MM.1S (cell line): ENCODE measurements at regions not wholly inside any gene's neighbourhood (a gene's known extent, or its start where the extent isn't known, plus 50 kb on each side); places are given as distances from the start of the nearest gene placed in this dataset.

Experiments used
- DNase-seq: peaks from one replicate; pipeline ENCODE4 v3.0.0-alpha.2; 2015
- H2AFZ ChIP-seq: fragments of 300-600 bp; sonication (generic); 2 replicates; pipeline ENCODE4 v1.6.0; 2016; ENCODE audit warnings: antibody characterized with exemption, low read length
- H3F3A ChIP-seq: fragments of 300-600 bp; sonication (generic); 2 replicates; pipeline ENCODE4 v1.6.1; 2016; ENCODE audit warnings: mild to moderate bottlenecking, antibody characterized with exemption, low read length, moderate library complexity, mixed read lengths; ENCODE audit not compliant: insufficient read depth
- H3K27ac ChIP-seq: fragments of 300-600 bp; sonication (generic); 2 replicates; pipeline ENCODE4 v1.5.1; 2016; ENCODE audit warnings: mild to moderate bottlenecking, low read length
- H3K27me3 ChIP-seq: fragments of 300-600 bp; sonication (generic); replicated peaks from 2 replicates; pipeline ENCODE4 v1.6.0; 2016; ENCODE audit warnings: low read length; ENCODE audit not compliant: insufficient read depth
- H3K36me3 ChIP-seq: fragments of 300-600 bp; sonication (generic); replicated peaks from 2 replicates; pipeline ENCODE4 v1.6.1; 2016; ENCODE audit warnings: mild to moderate bottlenecking, low read length, mixed read lengths; ENCODE audit not compliant: insufficient read depth
- H3K4me1 ChIP-seq: fragments of 300-600 bp; sonication (generic); 2 replicates; pipeline ENCODE4 v1.6.1; 2016; ENCODE audit warnings: low read length, mixed read lengths
- H3K4me2 ChIP-seq: fragments of 300-600 bp; sonication (generic); 2 replicates; pipeline ENCODE4 v1.6.0; 2016; ENCODE audit warnings: low read depth, low read length
- H3K4me3 ChIP-seq: fragments of 300-600 bp; sonication (generic); 2 replicates; pipeline ENCODE4 v1.5.1; 2016; ENCODE audit warnings: low read length, mixed read lengths
- H3K79me2 ChIP-seq: fragments of 300-600 bp; sonication (generic); 2 replicates; pipeline ENCODE4 v1.6.1; 2016; ENCODE audit warnings: mixed run types, low read length, mixed read lengths
- H3K9ac ChIP-seq: fragments of 300-600 bp; sonication (generic); 2 replicates; pipeline ENCODE4 v1.6.1; 2016; ENCODE audit warnings: low read length, mixed read lengths
- H3K9me2 ChIP-seq: fragments of 300-600 bp; sonication (generic); replicated peaks from 2 replicates; pipeline ENCODE4 v1.6.1; 2016; ENCODE audit warnings: mild to moderate bottlenecking, low read length, mixed read lengths; ENCODE audit not compliant: insufficient read depth
- H3K9me3 ChIP-seq: fragments of 300-600 bp; sonication (generic); replicated peaks from 2 replicates; pipeline ENCODE4 v1.6.1; 2016; ENCODE audit warnings: mild to moderate bottlenecking, low read length, mixed read lengths; ENCODE audit not compliant: insufficient read depth
- H4K20me1 ChIP-seq: fragments of 300-600 bp; sonication (generic); 2 replicates; pipeline ENCODE4 v1.6.1; 2016; ENCODE audit warnings: mild to moderate bottlenecking, low read length, moderate library complexity, mixed read lengths; ENCODE audit not compliant: insufficient read depth
- CTCF ChIP-seq: fragments of 300-600 bp; sonication (generic); IDR thresholded peaks from 2 replicates; pipeline ENCODE4 v1.5.1; 2016; ENCODE audit warnings: antibody characterized with exemption, low read length, mixed read lengths
- EZH2 ChIP-seq: fragments of 300-600 bp; sonication (generic); optimal IDR thresholded peaks from 2 replicates; pipeline ENCODE3; 2017; ENCODE audit warnings: low read depth, mild to moderate bottlenecking, antibody characterized with exemption, low read length, mixed read lengths
- EZH2phosphoT487 ChIP-seq: fragments of 300-600 bp; sonication (generic); IDR thresholded peaks from 2 replicates; pipeline ENCODE4 v1.6.1; 2018; ENCODE audit warnings: antibody characterized with exemption, low read length

GRCh38 chr3:23114432-23114831 lies 88.7 kb upstream of the UBE2E2 start:
- H3K4me3 ChIP-seq: no peak overlapping the region
- no peaks in the 10 kb centered on the region for H3K9me2 ChIP-seq
- DNase-seq: no peak
- no peaks in the 10 kb centered on the region for H3K4me1 ChIP-seq
- no peaks in the 10 kb centered on the region for H3F3A ChIP-seq
- no peaks in the 10 kb centered on the region for H4K20me1 ChIP-seq
- H3K27me3 ChIP-seq: no peaks in the 10 kb centered on the region
- no peaks in the 10 kb centered on the region for H3K36me3 ChIP-seq
- H3K9ac ChIP-seq: no peak overlapping the region
- H3K27ac ChIP-seq: no peak overlapping the region
- TF ChIP-seq EZH2phosphoT487 (no peak), EZH2 (no peak), CTCF (no peak)
- no peak overlapping the region for H2AFZ ChIP-seq
- H3K4me2 ChIP-seq: no peak overlapping the region
- H3K79me2 ChIP-seq: no peaks in the 10 kb centered on the region
- no peaks in the 10 kb centered on the region for H3K9me3 ChIP-seq

GRCh38 chr3:23115171-23115877 lies 87.8 kb upstream of the UBE2E2 start:
- H3K79me2 ChIP-seq: no peaks in the 10 kb centered on the region
- H3K36me3 ChIP-seq: no peaks in the 10 kb centered on the region
- TF ChIP-seq EZH2phosphoT487 (no peak), EZH2 (no peak), CTCF (no peak)
- H3K4me3 ChIP-seq: no peak overlapping the region
- H3F3A ChIP-seq: no peaks in the 10 kb centered on the region
- no peaks in the 10 kb centered on the region for H4K20me1 ChIP-seq
- no peaks in the 10 kb centered on the region for H3K27me3 ChIP-seq
- no peak for DNase-seq
- H3K4me2 ChIP-seq: no peak overlapping the region
- no peak overlapping the region for H3K9ac ChIP-seq
- no peaks in the 10 kb centered on the region for H3K9me2 ChIP-seq
- H3K4me1 ChIP-seq: no peaks in the 10 kb centered on the region
- no peaks in the 10 kb centered on the region for H3K9me3 ChIP-seq
- no peak overlapping the region for H3K27ac ChIP-seq
- H2AFZ ChIP-seq: no peak overlapping the region

GRCh38 chr3:23116081-23116837 lies 86.9 kb upstream of the UBE2E2 start:
- H3K9me2 ChIP-seq: no peaks in the 10 kb centered on the region
- H2AFZ ChIP-seq: no peak overlapping the region
- no peaks in the 10 kb centered on the region for H4K20me1 ChIP-seq
- no peak overlapping the region for H3K4me2 ChIP-seq
- no peak for DNase-seq
- no peaks in the 10 kb centered on the region for H3K27me3 ChIP-seq
- no peaks in the 10 kb centered on the region for H3K79me2 ChIP-seq
- no peaks in the 10 kb centered on the region for H3K4me1 ChIP-seq
- no peak overlapping the region for H3K9ac ChIP-seq
- no peaks in the 10 kb centered on the region for H3F3A ChIP-seq
- H3K36me3 ChIP-seq: no peaks in the 10 kb centered on the region
- no peak for TF ChIP-seq EZH2phosphoT487
- no peak for TF ChIP-seq CTCF
- TF ChIP-seq EZH2: no peak
- H3K4me3 ChIP-seq: no peak overlapping the region
- H3K9me3 ChIP-seq: no peaks in the 10 kb centered on the region
- no peak overlapping the region for H3K27ac ChIP-seq
